Fibroblast of peridontal ligament (primary cell): ENCODE measurements at regions not wholly inside any gene's neighbourhood (a gene's known extent, or its start where the extent isn't known, plus 50 kb on each side); places are given as distances from the start of the nearest gene placed in this dataset.
"Not testable (repeated sequence)": the region's sequence is repeated elsewhere in the genome, so short reads cannot be mapped to it uniquely, and the experiment has no call there.

Experiments
- DNase-seq: peaks from one replicate; pipeline ENCODE4 v3.0.0-alpha.2; 2010; ENCODE audit errors: extremely low read depth

DNA sequence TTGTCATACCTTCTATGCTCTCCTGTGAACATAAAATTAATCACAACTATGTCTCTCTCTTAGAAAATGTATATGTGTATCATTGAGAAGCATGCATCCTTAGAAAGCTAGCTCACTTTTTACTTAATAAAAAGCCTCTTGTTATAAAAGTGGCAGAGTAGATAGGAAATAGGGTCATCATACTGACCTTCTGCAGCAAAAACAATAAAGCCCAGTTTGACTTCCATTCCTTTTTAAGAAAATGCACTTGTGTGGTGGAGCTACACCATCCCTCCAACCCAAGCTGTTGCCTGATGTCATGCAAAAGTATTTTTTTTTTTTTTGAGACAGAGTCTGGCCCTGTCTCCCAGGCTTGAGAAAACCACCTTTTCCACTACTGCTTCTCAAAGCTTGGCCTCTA, 393.3 kb downstream of the LIG4 start:
- DNase-seq: no peak

GRCh38 chr13:107821492-107821891, 393.8 kb downstream of the LIG4 start:
- no peak for DNase-seq

DNA sequence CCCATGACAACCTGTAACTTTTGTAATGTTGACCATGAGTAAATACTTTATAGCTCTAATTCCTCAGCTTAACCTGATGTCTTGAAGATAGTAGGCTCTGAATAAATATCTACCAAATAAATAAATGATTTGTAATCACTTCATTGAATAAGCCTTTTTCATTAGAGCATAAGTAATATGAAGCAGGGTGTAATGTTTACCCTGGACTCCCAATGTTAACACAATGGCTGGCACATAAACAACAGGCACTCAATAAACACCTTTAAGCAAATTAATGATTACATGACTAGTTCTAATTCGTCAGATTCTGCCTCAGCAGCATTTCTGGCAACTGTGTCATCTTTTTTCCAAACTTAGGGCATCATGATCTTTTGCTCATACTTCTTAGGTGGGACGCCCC, 396.3 kb downstream of the LIG4 start:
- no peak for DNase-seq

- no peak for DNase-seq
Measured at GRCh38 chr13:107817647-107818287, 397.6 kb downstream of the LIG4 start.

DNA sequence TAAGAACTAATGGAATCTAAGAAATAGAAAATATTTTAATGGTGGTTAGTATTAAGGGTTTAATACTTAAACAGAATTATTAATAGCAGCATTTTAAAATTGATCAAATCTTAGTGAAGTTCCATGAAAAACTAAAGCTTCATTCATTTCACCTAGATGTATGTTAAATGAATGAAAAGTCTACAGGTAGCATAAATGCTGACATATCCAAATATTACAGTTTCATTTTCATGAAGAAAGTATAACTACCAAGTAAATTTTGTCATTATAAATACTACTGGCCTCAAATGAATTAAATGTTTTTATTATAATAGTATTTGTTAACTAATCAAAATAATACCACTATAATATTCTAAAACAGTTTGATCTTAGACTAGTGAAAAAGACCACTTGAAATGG, 403.3 kb downstream of the LIG4 start:
- no peak for DNase-seq

DNA sequence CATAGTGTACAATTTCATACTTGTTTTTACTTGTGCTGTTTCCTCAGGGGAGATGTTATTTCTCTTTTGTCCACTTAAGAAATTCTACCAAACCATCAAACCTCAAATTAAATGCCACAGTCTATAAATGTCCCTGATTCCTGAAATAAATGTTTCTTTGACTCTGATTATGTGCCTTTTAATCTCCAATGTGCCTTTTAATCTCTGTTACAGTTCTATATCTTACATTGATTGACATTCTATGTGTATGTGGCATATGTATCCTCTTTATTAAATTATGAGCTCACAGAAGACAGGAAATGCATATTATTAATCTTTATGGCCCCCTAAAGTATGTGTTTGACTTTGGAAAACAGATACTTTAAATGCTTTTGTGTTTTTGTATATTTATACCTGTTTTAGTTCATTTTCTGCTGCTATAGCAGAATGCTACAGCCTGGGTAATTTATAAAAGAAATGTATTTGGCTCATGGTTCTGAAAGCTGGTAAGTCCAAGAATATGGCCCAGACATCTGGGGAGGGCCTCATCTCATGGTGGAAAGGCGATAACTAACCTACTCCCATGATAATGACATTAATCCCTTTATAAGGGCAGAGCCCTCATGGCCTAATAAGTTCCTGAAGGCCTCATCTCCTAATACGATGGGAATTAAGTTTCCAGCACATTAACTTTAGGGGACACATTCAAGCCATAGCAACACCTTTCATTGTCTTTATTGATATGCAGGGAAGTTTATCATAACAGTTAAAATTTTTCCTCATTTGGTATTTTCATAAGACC, 403.9 kb downstream of the LIG4 start:
- no peak for DNase-seq

- no peak for DNase-seq
Measured at GRCh38 chr13:107809125-107809524, 406.2 kb downstream of the LIG4 start.

- no peak for DNase-seq
Measured at GRCh38 chr13:107808389-107808788, 406.9 kb downstream of the LIG4 start.

- no peak for DNase-seq
Measured at GRCh38 chr13:107807306-107808073, 407.8 kb downstream of the LIG4 start.

GRCh38 chr13:107806726-107807125, 408.6 kb downstream of the LIG4 start:
- DNase-seq: no peak

GRCh38 chr13:107803822-107804495, 411.4 kb downstream of the LIG4 start:
- DNase-seq: no peak

GRCh38 chr13:107801621-107802020, 413.7 kb downstream of the LIG4 start:
- DNase-seq: no peak

GRCh38 chr13:107799001-107799400, 416.3 kb downstream of the LIG4 start:
- DNase-seq: no peak

DNA sequence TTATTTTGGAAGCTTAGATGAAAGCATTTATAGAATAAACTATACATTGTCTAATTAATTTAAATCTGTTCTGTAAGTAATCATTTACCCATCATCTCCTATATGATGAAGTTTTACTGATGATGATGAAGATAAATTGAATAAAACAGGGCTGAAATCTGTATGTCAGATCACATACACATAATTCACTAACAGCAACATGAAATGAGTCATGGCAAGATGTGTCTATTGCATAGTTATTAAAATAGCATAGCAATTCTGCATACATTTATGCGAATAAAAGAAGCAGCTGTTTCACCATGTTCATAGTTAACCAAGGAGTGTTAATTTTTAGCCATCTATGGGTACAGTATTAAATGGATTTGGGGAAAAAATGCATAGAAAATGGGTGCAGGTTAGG, 424.9 kb downstream of the LIG4 start:
- DNase-seq: no peak

DNA sequence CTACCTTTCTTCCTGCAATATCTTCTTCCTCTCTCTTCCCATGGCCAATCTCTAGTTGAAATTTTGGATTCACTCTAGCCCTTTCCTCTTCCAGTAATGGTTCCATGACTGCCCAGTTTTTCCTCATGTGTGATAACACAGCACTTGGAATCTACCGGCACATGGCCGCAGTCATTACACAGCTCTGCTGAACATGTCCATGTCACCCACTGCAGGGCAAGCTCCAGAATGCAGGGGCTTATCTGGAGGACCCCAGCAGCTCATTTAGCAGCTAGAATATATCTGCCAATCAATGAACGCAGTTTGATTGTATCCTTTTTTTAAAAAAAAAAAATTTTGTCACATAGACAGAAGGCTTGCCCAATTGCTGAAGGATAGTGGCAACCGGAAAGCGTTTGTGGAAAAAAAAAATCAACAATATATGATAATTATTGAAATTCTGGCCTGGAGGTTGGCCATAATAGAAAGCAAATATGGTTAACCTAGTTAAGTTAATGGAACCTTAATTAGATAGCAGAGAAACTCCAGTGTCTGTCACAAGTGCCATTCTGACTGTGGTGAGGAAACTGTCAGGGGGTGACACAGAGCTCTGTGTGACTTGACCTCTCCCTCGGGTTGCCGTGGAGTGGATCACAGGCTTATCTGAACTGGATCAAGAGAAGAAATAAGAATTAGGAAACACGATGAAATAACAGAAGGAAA, 426.7 kb downstream of the LIG4 start:
- no peak for DNase-seq

GRCh38 chr13:107782646-107783045, 432.7 kb downstream of the LIG4 start:
- not testable (repeated sequence) for DNase-seq

DNA sequence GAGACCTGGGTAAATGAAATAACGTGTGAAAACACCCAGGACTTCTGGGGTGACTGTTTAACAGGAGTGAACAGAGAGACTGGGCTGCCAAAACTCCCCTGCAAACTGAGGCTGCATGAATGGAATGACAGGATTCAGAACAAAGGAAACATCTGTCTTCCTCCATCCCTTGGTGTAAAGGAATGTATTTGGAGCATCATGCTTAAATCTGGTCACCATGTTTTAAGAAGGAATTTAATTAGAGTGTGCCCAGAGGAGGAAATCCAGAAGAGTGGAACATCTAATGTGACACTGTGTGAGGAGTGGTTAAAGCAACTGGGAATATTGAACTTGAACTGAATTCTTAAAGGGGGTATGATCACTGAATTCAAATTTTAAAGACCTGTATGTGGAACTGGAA, 437.2 kb downstream of the LIG4 start:
- DNase-seq: no peak

- DNase-seq: no peak
Measured at GRCh38 chr13:107770541-107770940, 444.8 kb downstream of the LIG4 start.

DNA sequence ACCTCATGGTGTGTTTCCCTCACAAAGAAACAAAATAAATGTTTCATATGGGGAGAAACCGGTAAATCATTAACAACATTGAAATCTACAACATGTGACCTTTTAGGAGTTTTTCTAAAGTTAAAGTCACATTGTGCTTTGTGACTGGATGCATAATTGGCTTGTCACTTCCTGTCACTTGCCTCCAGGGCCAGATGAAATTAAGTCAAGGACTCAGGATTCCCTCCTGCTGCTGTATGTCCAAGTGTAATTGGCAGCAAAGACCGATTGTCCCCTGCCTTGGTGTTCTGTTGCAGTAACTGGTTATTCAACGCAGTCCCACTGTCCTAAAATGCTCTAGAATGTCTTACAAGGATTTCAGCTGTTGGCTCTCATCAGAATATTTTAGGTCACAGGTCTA, 448.2 kb downstream of the LIG4 start:
- no peak for DNase-seq

DNA sequence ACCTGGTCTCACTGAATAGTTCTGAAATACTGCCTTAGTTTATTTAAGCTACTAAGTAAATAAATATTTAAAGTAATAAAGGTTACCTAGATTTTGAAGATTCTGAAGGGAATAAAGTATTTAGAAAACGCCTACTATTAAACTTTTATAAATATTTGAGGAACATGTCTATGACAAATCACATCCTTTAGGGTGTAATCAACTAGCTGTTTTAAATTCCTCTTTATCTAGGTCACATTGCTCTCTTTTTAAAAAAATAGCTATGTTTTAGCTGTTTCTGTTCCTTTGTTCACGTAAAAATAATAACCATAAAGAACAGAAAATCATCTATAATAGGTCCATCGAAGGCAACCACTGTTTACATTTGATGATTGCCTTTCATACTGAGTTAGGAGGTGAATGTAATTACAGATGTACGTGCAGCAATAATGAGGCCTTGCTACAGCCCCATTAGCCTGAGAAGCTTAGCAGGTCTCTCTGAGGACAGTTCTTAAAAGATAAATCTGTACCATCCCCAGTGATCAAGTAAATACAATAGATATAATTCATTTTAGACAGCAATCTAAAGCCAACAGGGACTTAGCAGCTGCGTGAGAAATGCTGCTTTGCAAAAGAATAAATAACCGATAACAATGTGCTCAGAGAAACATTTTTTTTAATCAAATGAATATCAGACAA, 449.5 kb downstream of the LIG4 start:
- no peak for DNase-seq

GRCh38 chr13:107764046-107764445, 451.3 kb downstream of the LIG4 start:
- no peak for DNase-seq
